ENCODE measurements at regions not wholly inside any gene's neighbourhood (a gene's known extent, or its start where the extent isn't known, plus 50 kb on each side); places are given as distances from the start of the nearest gene placed in this dataset.

GRCh38 chr9:13598738-13599137, 319.2 kb upstream of the MPDZ start:
- TF ChIP-seq CTCF (conservative IDR thresholded peaks at IDR 0.05; ENCODE audit: low read depth, low read length), result no peak
- TF ChIP-seq EZH2 (IDR thresholded peaks at IDR 0.05; ENCODE audit: borderline replicate concordance, low read depth, low read length, poor library complexity, severe bottlenecking), result no peak

All from A673 (cell line).